GM18909 (cell line): ENCODE measurements at regions not wholly inside any gene's neighbourhood (a gene's known extent, or its start where the extent isn't known, plus 50 kb on each side); places are given as distances from the start of the nearest gene placed in this dataset.
"Not testable (repeated sequence)": the region's sequence is repeated elsewhere in the genome, so short reads cannot be mapped to it uniquely, and the experiment has no call there.

Experiments
- ATAC-seq: cut with Tn5 transposase; IDR thresholded peaks from one replicate; pipeline ENCODE4 v1.9.1; 2021; ENCODE audit warnings: mild to moderate bottlenecking; ENCODE audit not compliant: unreplicated experiment, poor library complexity

DNA sequence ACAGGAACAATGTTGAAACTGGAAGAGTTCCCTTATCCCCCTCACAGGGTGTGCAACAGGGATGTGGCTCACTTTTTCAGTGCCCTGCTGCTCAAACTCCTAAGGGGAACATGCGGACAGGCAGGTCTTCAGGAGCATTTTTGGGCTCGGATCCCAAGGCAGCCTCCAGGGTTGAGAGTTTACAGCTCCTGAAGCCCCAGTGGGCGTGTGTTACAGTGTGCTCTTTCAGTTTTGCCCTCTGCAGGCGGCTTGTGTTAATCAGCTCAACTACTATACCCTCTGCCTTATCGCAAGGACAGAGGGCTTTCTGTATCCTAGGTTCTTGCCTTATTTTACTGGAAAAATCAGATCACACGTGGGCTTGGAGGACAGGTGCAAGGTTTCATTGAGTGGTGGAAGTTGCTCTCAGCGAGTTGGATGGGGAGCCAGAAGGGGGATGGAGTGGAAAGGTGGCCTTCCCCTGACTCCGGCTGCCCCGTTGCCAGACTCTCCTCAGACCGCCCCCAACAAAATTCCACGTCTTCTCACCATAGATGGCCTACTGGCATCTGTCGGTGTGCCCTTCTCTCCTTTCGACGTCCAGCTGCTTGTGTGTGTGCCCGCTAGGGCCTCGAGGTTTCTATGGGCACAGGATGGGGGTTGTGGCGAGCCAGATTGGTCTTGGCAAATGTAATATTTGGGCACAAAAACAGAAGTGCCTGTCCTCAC, 541.9 kb downstream of the TMX3 start:
- no peak for ATAC-seq

DNA sequence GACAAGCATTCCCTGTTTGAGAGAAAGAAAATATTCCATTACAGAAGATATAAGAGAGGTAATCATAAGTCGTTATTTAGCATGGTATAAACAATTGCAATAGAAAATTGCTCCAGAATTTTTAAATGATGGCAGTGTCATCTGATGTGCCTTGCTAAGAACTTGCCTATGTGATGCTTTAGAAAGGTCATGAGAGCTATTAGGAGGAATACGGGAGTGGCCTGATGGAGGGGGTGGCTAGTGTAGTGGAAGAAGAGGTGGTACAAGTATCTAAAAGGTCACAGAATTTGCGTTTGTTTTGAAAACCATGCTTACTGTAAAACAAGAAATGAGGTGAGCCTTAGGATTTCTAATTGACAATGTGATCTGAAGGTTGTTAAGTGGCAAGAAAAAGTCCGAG, 550.0 kb downstream of the TMX3 start:
- ATAC-seq = no peak

DNA sequence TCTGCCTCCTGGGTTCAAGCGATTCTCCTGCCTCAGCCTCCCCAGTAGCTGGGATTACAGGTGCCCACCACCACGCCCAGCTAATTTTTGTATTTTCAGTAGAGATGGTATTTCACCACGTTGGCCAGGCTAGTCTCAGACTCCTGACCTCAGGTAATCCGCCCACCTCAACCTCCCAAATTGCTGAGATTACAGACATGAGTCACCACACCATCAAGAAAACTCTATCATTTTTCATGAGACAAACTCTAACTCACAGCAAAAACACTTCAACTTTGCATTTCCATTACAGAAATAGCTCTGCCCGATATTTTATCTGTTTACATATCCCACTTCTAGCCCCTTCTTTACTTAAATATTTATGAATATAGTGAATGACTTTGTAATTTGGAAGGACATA, 561.1 kb downstream of the TMX3 start:
- not testable (repeated sequence) for ATAC-seq

DNA sequence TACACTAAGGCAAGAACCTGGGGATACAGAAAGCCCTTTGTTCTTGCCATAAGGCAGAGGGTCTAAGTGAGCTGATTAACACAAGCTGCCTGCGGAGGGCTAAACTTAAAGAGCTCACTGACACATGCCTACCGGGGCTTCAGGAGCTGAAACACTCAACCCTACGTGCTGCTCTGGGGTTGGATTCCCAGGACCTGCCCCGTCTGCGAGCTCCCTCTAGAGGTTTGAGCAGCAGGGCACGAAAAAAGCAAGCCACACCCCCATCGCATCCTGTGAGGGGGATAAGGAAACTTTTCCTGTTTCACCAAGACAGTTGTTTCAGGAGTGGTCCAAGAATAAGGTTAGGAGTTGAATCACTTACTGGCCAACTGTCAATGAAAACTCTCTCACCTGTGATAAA, 562.1 kb downstream of the TMX3 start:
- ATAC-seq = no peak

DNA sequence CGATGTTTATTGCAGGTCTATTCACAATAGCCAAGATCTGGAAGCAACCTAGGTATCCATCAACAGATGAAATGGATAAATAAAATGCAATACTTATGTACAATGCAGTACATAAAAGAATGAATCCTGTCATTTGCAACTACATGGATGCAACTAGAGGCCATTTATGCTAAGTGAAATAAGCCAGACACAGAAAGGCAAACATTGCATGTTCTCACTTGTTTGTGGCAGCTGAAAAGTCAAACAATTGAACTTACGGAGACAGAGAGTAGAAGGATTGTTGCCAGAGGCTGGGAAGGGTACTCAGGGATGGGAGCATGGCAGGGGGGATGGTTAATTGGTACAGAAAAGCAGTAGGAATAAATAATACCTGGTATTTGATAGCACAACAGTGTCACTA, 563.9 kb downstream of the TMX3 start:
- no peak for ATAC-seq

DNA sequence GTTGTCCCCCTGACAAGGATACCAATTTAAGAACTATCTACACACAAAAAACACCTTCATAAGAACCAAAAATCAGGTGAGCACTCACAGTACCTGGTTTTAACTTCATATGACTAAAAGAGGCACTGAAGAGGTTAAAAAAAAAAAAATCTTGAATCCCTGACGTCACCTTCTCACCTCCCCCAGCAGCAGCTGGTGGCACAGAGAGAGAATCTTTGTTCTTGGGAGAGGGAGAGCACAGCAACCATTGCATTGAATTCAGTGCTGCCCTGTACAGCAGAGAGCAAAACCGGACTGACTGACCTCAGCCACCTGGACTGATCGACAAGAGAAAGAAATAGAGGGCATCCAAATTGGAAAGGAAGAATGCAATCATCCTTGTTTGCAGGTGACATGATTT, 566.0 kb downstream of the TMX3 start:
- ATAC-seq = no peak

DNA sequence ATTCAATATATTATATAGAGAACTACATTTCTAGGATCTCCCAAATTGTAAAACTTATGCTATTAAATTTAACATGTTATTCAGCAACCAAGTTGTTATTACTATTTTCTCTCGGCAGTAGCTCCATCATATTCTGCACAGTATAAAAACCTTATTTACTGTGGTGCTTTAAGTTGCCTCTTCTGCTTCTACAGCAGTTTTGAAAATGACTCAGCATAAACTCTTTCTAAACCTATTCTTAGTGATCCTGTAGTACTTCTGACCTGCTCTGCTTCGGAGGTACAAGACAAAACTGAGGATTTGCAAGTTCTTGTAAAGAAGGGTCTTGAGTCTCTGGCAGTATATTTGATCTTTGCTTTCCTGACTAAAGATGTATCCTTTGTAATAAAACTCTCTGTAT, 567.2 kb downstream of the TMX3 start:
- no peak for ATAC-seq

DNA sequence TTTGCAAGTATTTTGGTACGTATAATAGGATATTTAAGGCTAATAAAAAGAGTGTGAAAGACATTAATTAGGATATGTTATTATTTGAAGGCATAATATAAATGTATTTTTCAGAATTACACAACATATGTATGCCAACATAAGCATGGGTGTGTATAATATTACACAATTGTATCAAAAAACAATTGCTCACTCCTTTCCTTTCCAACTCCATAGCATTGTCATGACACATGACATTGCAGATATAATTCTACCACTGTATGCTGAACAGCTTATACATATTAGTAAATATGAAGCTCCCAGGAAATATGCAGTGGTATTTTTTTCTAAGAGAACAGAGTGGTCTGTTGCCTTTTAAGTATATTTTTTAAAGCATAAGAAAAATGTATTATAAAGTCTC, 593.1 kb downstream of the TMX3 start:
- ATAC-seq = no peak

DNA sequence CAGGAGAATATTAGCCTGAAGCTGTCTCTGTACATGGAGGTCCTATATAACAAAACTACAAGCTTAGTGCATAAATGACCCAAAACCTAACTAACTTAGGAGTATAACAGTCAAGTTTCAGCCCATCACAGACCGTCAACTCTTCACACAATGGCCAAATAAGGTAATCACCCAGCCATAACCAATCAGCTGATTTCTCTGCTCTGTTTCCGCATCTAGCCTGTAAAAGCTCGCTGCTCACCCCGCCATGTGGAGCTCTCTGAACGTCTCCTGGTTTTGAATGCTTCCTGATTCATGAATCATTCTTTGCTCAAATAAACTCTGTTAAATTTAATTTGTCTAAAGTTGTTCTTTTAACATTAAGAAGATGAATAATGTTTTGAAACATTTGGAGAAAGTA, 593.6 kb downstream of the TMX3 start:
- ATAC-seq = no peak

DNA sequence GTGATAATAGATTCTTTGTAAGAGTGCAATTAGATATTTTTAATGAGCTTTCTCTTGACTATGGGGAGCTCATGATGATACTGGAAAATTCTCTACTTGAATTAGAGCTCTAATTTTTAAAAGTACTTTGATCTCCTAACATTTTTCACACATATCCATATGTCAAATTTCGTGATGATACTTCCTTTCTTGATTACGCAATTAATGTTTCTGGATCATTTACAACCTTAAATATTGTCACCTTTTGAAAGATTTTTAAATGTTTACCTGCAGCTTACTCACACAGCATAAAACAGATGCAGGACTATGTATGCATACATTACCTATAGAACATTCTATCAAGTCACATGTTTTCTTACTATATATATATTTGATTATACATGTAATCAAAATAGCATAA, 598.5 kb upstream of the DSEL start:
- ATAC-seq = no peak

DNA sequence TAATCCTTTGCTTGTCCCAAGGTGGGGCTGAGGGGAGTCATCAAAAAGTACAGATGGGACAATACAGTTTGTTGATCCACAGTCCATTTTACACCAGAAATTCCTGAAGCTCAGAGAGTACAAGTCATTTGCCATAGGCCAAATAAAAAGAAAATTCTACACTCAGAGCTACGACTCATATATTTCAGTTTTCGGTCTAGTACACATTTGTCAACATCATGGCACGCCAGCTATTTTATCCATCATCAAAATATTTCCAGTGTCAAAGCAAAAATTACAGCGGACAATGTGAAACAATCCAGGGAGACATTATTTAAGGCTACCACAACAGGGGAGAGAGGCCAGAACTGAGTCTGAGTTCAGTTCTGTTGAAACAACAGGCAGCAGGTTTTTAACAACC, 587.5 kb upstream of the DSEL start:
- no peak for ATAC-seq

DNA sequence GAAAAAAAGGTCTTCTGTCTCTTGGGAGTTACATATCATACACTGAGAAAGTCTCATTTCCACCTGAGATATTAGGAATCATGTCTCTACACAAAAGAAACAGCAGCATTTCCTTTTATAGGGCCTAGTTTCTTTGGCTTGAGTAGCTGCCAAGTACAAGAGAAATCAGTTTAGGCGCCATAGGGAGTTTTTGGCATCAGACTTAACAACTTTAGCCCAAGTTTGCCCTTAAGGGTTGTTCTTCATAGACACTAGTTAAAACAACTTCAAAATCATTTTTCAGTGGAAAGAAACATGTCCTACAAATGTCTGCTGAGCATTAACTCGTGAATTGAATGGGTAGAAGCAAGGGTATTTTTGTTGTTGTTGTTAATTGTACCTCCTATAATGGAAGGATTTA, 587.0 kb upstream of the DSEL start:
- no peak for ATAC-seq

DNA sequence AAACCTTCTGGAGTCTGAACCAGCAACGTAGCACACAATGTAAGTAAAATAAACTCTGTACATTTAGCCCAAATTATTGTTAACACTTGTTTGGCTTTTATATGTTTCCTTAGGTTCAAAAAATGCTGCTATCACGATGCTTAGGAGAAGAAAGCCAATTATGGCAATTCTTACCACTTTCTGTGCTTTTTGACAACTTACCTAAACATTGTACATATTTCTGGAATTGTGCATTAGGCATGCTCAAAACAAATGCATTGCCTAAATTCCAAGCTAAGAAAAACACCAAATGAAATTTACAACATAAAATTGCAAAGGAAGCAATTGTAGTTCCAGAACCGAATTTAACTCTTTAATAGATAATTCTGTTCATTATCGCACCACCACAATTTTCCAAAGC, 585.6 kb upstream of the DSEL start:
- ATAC-seq = no peak

DNA sequence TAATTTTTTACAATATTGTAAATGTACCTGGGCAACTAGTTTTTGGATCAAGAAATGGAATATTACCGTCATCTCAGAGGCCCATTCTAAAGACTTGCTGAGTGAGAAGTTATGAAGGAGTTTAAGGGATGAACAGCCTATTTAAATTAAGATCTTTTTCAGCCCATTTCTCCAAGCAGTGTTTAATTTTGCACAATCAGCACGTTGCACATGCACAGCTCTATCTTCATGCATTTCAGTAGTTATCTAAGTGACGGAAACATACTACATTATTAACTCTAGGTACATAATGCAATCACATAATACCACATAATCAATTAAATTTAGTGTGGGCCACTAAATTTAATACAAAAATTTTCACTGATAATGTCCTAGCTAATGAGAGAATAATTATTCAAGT, 582.1 kb upstream of the DSEL start:
- ATAC-seq = no peak

DNA sequence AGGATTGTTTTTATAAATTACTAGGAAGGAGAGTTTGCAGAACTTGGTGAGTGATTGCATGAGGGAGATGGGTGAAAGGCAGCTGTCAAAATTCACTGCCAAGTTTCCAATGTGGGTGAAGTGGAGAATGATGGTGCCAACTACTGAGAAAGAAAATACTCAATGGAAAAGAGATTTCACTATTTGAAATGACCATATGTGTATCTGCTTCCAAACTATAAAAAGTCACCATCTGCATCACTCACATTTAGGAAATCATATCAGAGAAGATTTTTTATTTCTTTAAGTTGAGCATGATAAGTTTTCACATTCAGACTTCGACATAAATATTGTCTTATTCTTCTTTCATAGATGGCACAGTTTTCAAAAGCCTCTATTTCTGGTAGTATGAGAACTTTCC, 570.0 kb upstream of the DSEL start:
- no peak for ATAC-seq

DNA sequence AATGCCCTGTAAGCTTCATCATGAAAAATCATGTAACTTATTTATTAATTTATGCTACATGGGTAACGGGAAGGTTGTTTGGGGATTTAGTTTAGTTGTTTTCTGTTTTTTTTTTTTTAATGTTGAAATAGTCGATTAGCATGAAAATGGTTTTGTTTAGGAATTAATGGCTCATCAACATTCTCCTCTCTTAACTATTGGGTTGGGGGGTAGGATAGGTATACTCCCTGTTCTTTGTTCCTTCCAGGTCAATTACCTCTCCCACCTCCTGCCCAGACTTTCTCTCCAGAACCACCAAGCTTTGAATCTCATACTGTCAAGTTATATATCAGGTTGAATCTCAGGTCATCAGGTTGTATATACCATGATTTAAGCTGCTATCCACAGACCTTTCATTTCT, 568.7 kb upstream of the DSEL start:
- no peak for ATAC-seq

DNA sequence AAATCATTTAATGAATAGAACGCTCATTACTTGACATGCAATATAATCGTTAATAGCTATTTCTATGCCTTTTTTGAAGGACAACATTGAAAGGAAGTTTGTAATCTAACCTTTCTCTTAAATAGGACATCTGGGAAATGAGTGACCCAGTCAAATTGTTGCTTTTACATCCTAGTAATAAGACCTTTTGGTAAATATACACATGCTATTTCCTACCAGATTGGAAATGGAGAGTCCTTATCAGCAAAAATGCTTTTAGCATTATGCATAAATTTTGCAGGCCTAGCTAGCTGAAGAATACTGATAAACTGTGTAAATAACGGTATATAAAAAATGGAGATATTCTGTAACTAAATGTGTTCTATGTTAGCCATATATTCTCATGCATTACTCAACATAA, 567.3 kb upstream of the DSEL start:
- ATAC-seq = no peak

DNA sequence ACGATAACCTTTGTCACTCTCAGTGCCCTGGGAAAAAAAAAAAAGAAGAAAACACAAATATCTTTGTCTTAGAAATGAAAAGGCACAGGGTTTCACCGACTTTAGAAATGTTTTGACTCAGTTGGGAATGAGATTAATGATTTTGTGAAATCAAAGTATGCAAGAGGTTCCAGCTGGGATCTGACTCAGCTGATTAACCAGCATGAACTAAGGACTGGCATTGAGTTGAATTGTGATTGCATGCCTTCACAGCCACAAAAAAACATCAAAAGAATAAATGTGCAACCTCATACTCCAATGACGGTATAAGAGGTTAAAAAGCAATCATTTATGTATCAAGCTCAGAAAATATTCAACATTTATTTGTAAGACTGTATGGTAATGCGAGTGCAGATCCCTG, 566.6 kb upstream of the DSEL start:
- no peak for ATAC-seq

DNA sequence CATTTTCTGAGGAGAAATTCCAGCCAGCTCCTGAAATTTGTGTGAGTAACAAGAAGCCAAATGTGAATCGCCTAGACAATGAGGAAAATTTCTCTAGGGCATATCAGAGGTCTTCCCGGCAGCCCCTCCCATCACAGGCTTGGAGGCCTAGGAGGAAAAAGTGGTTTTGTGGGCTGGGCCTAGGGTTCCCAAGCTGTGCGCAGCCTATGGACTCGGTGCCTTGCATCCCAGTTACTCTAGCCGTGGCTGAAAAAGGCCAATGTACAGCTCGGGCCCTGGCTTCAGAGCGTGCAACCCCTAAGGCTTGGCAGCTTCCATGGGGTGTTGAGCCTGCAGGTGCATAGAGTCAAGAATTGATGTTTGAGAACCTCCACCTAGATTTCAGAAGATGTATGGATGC, 556.2 kb upstream of the DSEL start:
- ATAC-seq = no peak

DNA sequence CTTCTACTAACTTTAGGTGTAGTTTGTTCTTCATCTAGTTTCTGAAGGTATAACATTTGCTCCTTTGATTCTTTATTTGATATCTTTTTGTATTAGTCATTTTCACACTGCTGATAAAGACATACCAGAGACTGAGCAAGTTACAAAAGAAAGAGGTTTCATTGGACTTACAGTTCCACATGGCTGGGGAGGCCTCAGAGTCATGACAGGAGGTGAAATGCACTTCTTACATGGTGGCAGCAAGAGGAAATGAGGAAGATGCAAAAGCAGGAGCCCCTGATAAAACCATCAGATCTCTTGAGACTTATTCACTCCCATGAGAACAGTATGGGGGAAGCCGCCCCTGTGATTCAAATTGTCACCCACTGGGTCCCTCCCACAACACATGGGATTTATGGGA, 544.4 kb upstream of the DSEL start:
- no peak for ATAC-seq

DNA sequence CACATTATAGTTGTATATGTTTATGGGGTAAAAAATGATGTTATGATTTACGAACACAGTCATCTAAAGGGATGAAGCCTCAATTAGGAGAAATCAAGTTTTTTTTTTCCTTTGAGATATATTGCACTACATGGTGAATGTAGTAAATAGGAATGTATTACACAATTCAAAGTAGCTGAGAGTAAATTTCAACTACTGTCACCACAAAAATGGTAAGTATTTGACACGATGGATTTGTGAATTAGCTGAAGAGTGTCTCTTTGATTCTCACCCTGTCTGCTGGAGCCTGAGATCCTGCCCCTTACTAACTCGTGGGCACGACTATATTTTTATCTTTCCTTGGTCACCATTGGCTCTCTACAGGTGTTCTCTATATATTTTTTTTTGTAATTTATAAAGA, 540.4 kb upstream of the DSEL start:
- ATAC-seq = no peak

DNA sequence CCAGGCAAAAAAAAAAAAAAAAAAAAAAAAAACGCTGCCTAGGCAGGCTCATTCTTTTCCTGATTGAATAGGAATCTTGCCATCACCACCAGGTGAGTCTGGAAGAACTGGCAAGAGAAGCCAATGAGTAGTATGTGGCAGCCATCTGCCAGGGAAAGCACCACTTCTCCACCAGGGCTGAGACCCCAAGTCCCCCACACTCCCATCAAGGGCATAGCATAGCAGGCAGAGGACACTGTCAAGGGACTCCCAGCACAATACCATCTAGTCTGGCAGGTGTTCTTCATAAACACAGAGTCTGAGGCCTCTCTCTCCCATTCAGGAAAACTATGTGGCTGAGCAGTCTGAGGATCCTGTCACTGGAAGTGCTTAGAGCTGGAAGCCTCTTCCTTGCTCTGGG, 538.1 kb upstream of the DSEL start:
- no peak for ATAC-seq

DNA sequence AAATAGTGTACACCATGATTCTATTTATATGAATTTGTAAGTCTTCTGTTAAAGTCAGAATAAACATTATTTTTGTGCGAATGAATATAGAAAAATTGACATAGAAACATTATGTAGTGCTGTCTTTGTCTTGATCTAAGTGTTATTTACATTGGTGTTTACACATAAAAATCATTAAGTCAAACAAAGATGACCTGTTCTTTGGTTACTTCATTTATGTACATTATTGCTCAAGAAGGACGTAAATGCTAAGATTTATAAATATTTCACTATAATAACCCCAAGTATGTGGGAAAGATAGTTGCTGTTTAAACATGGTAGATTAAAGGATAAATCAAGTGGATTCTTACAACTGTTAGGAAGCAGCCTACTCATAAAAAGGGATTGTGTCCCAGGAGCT, 536.8 kb upstream of the DSEL start:
- no peak for ATAC-seq
